Lower leg skin (tissue), 3 donors: ENCODE measurements at regions not wholly inside any gene's neighbourhood (a gene's known extent, or its start where the extent isn't known, plus 50 kb on each side); places are given as distances from the start of the nearest gene placed in this dataset.
"Not testable (repeated sequence)": the region's sequence is repeated elsewhere in the genome, so short reads cannot be mapped to it uniquely, and the experiment has no call there.

Experiments used
- CTCF ChIP-seq, 3 donors: fragments of 450-650 bp; IDR thresholded peaks; one replicate each; pipeline ENCODE4 v1.5.1; 2016; ENCODE audit warnings: antibody characterized with exemption in 3 of 3, mild to moderate bottlenecking in 3 of 3, moderate library complexity in 2 of 3
- POLR2A ChIP-seq, 2 donors: fragments of 450-650 bp; IDR thresholded peaks; one replicate each; pipeline ENCODE4 v1.6.1; 2016 to 2017; ENCODE audit warnings: antibody characterized with exemption in 2 of 2, mild to moderate bottlenecking in 1 of 2, moderate library complexity in 1 of 2

DNA sequence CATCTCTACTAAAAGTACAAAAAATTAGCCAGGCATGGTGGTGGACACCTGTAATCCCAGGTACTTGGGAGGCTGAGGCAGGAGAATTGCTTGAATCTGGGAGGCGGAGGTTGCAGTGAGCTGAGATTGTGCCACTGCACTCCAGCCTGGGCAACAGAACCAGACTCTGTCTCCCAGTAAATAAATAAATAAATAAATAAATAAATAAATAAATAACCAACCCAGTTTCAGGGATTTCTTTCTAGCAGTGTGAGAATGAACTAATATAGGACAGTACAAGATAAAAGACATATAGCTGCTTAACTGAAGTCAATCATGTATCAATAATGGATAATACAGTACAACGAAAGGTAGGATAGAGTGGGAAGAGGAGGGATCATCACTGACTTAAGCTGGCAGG, 113.3 kb upstream of the NRXN3 start:
- TF ChIP-seq CTCF, POLR2A (IDR thresholded peaks at IDR 0.05): not testable (repeated sequence)
